CD4-positive, alpha-beta T cell (primary cell): ENCODE measurements at regions not wholly inside any gene's neighbourhood (a gene's known extent, or its start where the extent isn't known, plus 50 kb on each side); places are given as distances from the start of the nearest gene placed in this dataset.

Source experiments
- ATAC-seq: fragments of 200-7000 bp; cut with Tn5 transposase; one replicate; pipeline ENCODE4 v1.10.0; 2022; ENCODE audit warnings: mild to moderate bottlenecking; ENCODE audit not compliant: poor library complexity
- CTCF ChIA-PET: fragments of 350-600 bp; sonication (Branson Sonifier 250); formaldehyde crosslinking; loops from one replicate; lab custom pipeline; 2021; ENCODE audit warnings: antibody characterized with exemption, inconsistent platforms; lab: Charles Lee
- POLR2A ChIA-PET: fragments of 350-600 bp; sonication (Branson Sonifier 250); formaldehyde crosslinking; loops from one replicate; lab custom pipeline; 2021; ENCODE audit warnings: antibody characterized with exemption, inconsistent platforms; lab: Charles Lee
- DNase-seq, 14 experiments: peaks; one replicate each; pipeline ENCODE4 v3.0.0-alpha.2; 2013 to 2020; ENCODE audit warnings: mixed read lengths in 2 of 14
- H3K27ac ChIP-seq, 2 donors: one replicate each; pipeline versions ENCODE4 v1.5.1 to v1.7.0; 2013; ENCODE audit warnings: low read length in 2 of 2, low read depth in 1 of 2, mild to moderate bottlenecking in 1 of 2
- H3K27me3 ChIP-seq, 2 experiments: 1 replicate in 1 of 2; 2 replicates in 1 of 2; pipeline versions ENCODE4 v1.6.1 to v1.7.0; 2013; ENCODE audit warnings: low read length in 2 of 2, control low read depth in 1 of 2, mild to moderate bottlenecking in 1 of 2, moderate library complexity in 1 of 2; ENCODE audit not compliant: insufficient read depth in 2 of 2, control insufficient read depth in 1 of 2
- H3K36me3 ChIP-seq: one replicate; pipeline ENCODE4 v1.6.1; 2013; ENCODE audit warnings: low read length, control low read depth; ENCODE audit not compliant: insufficient read depth
- H3K4me1 ChIP-seq: one replicate; pipeline ENCODE4 v1.6.1; 2013; ENCODE audit warnings: low read length, control low read depth; ENCODE audit not compliant: insufficient read depth
- H3K4me3 ChIP-seq: one replicate; pipeline ENCODE4 v1.5.1; 2013; ENCODE audit warnings: mild to moderate bottlenecking, low read length, moderate library complexity
- H3K9me3 ChIP-seq, 2 experiments: 1 replicate in 1 of 2; 2 replicates in 1 of 2; pipeline versions ENCODE4 v1.6.1 to v1.7.0; 2013; ENCODE audit warnings: low read length in 2 of 2, mild to moderate bottlenecking in 2 of 2, control low read depth in 1 of 2, moderate library complexity in 1 of 2; ENCODE audit not compliant: control insufficient read depth in 1 of 2, insufficient read depth in 1 of 2
- H3K27ac Mint-ChIP-seq: one replicate; pipeline ENCODE4 v1.8.0; 2020; ENCODE audit warnings: mixed read lengths
- H3K27me3 Mint-ChIP-seq: one replicate; pipeline ENCODE4 v1.8.0; 2021; ENCODE audit warnings: mixed read lengths
- H3K36me3 Mint-ChIP-seq: one replicate; pipeline ENCODE4 v1.8.0; 2021; ENCODE audit warnings: low read depth, mixed read lengths
- H3K4me1 Mint-ChIP-seq: one replicate; pipeline ENCODE4 v1.8.0; 2021; ENCODE audit warnings: low read depth, mixed read lengths
- H3K4me3 Mint-ChIP-seq: one replicate; pipeline ENCODE4 v1.8.0; 2020; ENCODE audit warnings: mild to moderate bottlenecking, mixed read lengths
- H3K9me3 Mint-ChIP-seq: one replicate; pipeline ENCODE4 v1.8.0; 2020; ENCODE audit warnings: mixed read lengths
- intact Hi-C, 2 experiments: fragments of 100-400 bp; cut with DNase I in 1 of 2; cut with micrococcal nuclease in 1 of 2; formaldehyde crosslinking; loops; one replicate each; pipeline versions ENCODE4 v1.15.1 to v1.9.0; 2023 to 2025; cut with DNase I, micrococcal nuclease
- TF ChIP-seq, protein P1 (sequence below): fragments of 200-600 bp; IDR thresholded peaks from one replicate; pipeline ENCODE4 v1.8.0; 2022; ENCODE audit warnings: antibody characterized with exemption, mild to moderate bottlenecking

DNA sequence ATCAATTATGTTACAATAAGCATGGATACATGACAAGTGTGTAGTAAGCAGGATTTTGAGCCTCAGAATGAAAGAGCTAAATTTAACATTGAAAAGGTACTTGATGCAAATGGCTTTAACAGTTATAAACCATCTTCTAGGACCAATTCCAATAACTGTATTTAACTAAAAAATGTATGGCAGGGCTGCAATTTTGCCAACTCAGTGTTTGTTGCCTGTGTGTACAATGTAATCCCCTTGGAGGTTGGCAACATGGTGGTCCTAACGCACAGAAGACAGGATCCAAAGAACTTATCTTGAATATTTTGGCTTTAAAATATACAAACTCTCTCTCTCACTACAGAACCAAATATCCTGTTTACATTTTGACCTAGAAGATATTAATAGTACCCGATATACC is 2314.1 kb downstream of the LRRC4C start:
- no peak overlapping the region for H3K27ac Mint-ChIP-seq
- no peak overlapping the region for H3K4me3 Mint-ChIP-seq
- Histone ChIP-seq H3K27me3 (no peaks in the 10 kb centered on the region), H3K9me3 (peaks cover 0 to 6% of the 10 kb centered on the region in 2 experiments), H3K36me3 (no peaks in the 10 kb centered on the region), H3K27ac (no peak overlapping the region), H3K4me1 (no peaks in the 10 kb centered on the region), H3K4me3 (no peak overlapping the region)
- ChIA-PET CTCF (no interaction called here), POLR2A (no interaction called here)
- no peaks in the 10 kb centered on the region for H3K27me3 Mint-ChIP-seq
- TF ChIP-seq, protein P1, sequence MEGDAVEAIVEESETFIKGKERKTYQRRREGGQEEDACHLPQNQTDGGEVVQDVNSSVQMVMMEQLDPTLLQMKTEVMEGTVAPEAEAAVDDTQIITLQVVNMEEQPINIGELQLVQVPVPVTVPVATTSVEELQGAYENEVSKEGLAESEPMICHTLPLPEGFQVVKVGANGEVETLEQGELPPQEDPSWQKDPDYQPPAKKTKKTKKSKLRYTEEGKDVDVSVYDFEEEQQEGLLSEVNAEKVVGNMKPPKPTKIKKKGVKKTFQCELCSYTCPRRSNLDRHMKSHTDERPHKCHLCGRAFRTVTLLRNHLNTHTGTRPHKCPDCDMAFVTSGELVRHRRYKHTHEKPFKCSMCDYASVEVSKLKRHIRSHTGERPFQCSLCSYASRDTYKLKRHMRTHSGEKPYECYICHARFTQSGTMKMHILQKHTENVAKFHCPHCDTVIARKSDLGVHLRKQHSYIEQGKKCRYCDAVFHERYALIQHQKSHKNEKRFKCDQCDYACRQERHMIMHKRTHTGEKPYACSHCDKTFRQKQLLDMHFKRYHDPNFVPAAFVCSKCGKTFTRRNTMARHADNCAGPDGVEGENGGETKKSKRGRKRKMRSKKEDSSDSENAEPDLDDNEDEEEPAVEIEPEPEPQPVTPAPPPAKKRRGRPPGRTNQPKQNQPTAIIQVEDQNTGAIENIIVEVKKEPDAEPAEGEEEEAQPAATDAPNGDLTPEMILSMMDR: no peak
- H3K36me3 Mint-ChIP-seq: no peaks in the 10 kb centered on the region
- intact Hi-C loops: no loop called here
- no peaks in the 10 kb centered on the region for H3K4me1 Mint-ChIP-seq
- DNase-seq (no peak), ATAC-seq (no peak)
- peaks cover 12% of the 10 kb centered on the region for H3K9me3 Mint-ChIP-seq

DNA sequence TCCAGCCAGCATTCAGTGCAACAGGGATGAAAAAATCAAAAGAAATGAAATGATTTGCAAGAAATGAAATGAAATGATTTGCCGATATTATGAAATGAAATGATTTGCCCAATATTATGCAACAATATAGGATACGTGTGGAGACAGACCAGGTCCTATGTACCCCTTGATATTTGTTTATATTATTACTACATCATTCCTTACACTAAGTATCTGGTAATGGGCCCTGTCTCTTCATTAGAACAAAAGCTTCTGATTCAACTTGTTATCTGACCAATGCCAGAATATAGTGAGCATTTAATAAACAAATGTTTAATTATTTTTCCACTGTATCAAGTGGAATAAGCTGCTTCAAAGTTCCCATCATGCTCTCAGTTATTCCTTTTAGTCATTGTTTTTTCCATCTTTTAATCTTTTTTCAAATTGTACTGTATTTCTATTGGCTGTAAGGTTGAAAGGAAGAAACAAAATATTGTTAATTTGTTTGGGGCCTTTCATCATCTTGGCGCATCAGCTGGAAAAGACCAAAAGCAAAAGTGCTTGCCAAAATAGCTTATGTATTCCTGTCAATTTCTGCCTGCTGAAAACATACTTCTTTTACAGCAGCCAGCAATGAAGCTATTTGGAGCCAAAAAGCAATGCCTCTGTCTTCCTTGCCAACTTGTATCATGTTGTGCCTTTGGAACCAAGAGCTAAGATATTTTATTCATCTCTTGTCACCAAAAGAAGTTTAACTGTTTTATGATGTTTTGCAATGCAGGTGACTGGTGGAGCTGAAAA is 2314.9 kb downstream of the LRRC4C start:
- POLR2A ChIA-PET: no interaction called here
- DNase-seq: no peak
- Mint-ChIP-seq H3K27ac (no peak overlapping the region), H3K27me3 (no peaks in the 10 kb centered on the region), H3K36me3 (no peaks in the 10 kb centered on the region), H3K9me3 (peaks cover 10% of the 10 kb centered on the region), H3K4me3 (no peak overlapping the region), H3K4me1 (no peaks in the 10 kb centered on the region)
- TF ChIP-seq, protein P1: no peak
- H3K27ac ChIP-seq: no peak overlapping the region
- intact Hi-C loops: no loop called here
- peaks cover 0 to 3% of the 10 kb centered on the region in 2 experiments for H3K9me3 ChIP-seq
- CTCF ChIA-PET: no interaction called here
- H3K27me3 ChIP-seq: no peaks in the 10 kb centered on the region
- no peaks in the 10 kb centered on the region for H3K4me1 ChIP-seq
- H3K36me3 ChIP-seq: no peaks in the 10 kb centered on the region
- H3K4me3 ChIP-seq: no peak overlapping the region
- ATAC-seq: no peak

DNA sequence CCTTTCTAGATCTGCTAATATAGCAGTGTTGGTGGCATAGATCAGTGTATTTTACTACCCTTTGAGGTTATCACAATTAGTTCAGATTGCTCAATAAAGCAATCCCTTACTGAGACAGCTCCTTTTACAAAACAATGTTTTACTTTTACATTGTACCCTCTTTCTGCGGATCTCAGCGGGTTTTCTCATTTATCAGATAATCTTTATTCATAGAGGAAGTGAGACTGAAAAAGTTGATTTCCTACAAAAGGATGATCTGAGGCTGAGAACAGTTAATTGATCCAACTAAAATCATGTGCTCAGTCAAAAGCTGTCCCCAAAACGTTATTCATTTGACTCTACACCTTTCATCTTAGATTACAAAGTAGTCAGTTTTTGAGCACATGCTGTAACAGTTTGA is 2319.9 kb downstream of the LRRC4C start:
- Mint-ChIP-seq H3K27me3 (no peaks in the 10 kb centered on the region), H3K9me3 (peaks cover 6% of the 10 kb centered on the region), H3K27ac (no peak overlapping the region), H3K36me3 (no peaks in the 10 kb centered on the region), H3K4me3 (no peak overlapping the region), H3K4me1 (no peaks in the 10 kb centered on the region)
- ChIA-PET POLR2A (no interaction called here), CTCF (no interaction called here)
- no peaks in the 10 kb centered on the region for H3K27me3 ChIP-seq
- ATAC-seq (no peak), DNase-seq (no peak)
- no peak overlapping the region for H3K4me3 ChIP-seq
- no peaks in the 10 kb centered on the region for H3K36me3 ChIP-seq
- H3K4me1 ChIP-seq: no peaks in the 10 kb centered on the region
- TF ChIP-seq, protein P1: no peak
- intact Hi-C loops: no loop called here
- no peak overlapping the region for H3K27ac ChIP-seq
- H3K9me3 ChIP-seq: peaks cover 0 to 3% of the 10 kb centered on the region in 2 experiments
